ENCODE measurements at regions not wholly inside any gene's neighbourhood (a gene's known extent, or its start where the extent isn't known, plus 50 kb on each side); places are given as distances from the start of the nearest gene placed in this dataset.

GRCh38 chr2:139165041-139165440, 384.9 kb upstream of the NXPH2 start:
- TF ChIP-seq FOXP2 (optimal IDR thresholded peaks at IDR 0.05; ENCODE audit: control extremely low read depth, extremely low read length, insufficient read depth): no peak
- TF ChIP-seq POLR2AphosphoS5 (IDR thresholded peaks at IDR 0.05; ENCODE audit: borderline replicate concordance, low read depth, low read length): no peak
- no peak for TF ChIP-seq EZH2 (IDR thresholded peaks at IDR 0.05)
- no peaks in the 10 kb centered on the region for H3K9me3 ChIP-seq (ENCODE audit: low read depth, low read length)
- H3K4me3 ChIP-seq: no peak overlapping the region
- H3K27ac ChIP-seq: no peak overlapping the region
- no peak for DNase-seq (ENCODE audit: low read depth, low spot score)
- H3K9ac ChIP-seq (ENCODE audit: insufficient read length): no peak overlapping the region
- no peaks in the 10 kb centered on the region for H3K36me3 ChIP-seq (ENCODE audit: insufficient read depth, low read length)

GRCh38 chr2:139162957-139163356, 382.8 kb upstream of the NXPH2 start:
- no peak for DNase-seq (ENCODE audit: low read depth, low spot score)
- no peak overlapping the region for H3K4me3 ChIP-seq
- H3K27ac ChIP-seq: no peak overlapping the region
- no peak overlapping the region for H3K9ac ChIP-seq (ENCODE audit: insufficient read length)
- no peaks in the 10 kb centered on the region for H3K9me3 ChIP-seq (ENCODE audit: low read depth, low read length)
- H3K36me3 ChIP-seq (ENCODE audit: insufficient read depth, low read length): no peaks in the 10 kb centered on the region
- TF ChIP-seq POLR2AphosphoS5 (IDR thresholded peaks at IDR 0.05; ENCODE audit: borderline replicate concordance, low read depth, low read length) (no peak), FOXP2 (optimal IDR thresholded peaks at IDR 0.05; ENCODE audit: control extremely low read depth, extremely low read length, insufficient read depth) (no peak), EZH2 (IDR thresholded peaks at IDR 0.05) (no peak)

- TF ChIP-seq POLR2AphosphoS5 (IDR thresholded peaks at IDR 0.05; ENCODE audit: borderline replicate concordance, low read depth, low read length) (no peak), FOXP2 (optimal IDR thresholded peaks at IDR 0.05; ENCODE audit: control extremely low read depth, extremely low read length, insufficient read depth) (no peak), EZH2 (IDR thresholded peaks at IDR 0.05) (no peak)
- Histone ChIP-seq H3K36me3 (ENCODE audit: insufficient read depth, low read length) (no peaks in the 10 kb centered on the region), H3K4me3 (no peak overlapping the region), H3K9me3 (ENCODE audit: low read depth, low read length) (no peaks in the 10 kb centered on the region), H3K9ac (ENCODE audit: insufficient read length) (no peak overlapping the region), H3K27ac (no peak overlapping the region)
- DNase-seq (ENCODE audit: low read depth, low spot score): no peak
Observed at GRCh38 chr2:139162456-139162855, 382.3 kb upstream of the NXPH2 start.

- H3K9me3 ChIP-seq (ENCODE audit: low read depth, low read length): no peaks in the 10 kb centered on the region
- no peak for DNase-seq (ENCODE audit: low read depth, low spot score)
- TF ChIP-seq FOXP2 (optimal IDR thresholded peaks at IDR 0.05; ENCODE audit: control extremely low read depth, extremely low read length, insufficient read depth): no peak
- TF ChIP-seq POLR2AphosphoS5 (IDR thresholded peaks at IDR 0.05; ENCODE audit: borderline replicate concordance, low read depth, low read length): no peak
- TF ChIP-seq EZH2 (IDR thresholded peaks at IDR 0.05): no peak
- H3K4me3 ChIP-seq: no peak overlapping the region
- no peak overlapping the region for H3K9ac ChIP-seq (ENCODE audit: insufficient read length)
- no peaks in the 10 kb centered on the region for H3K36me3 ChIP-seq (ENCODE audit: insufficient read depth, low read length)
- H3K27ac ChIP-seq: no peak overlapping the region
Observed at GRCh38 chr2:139160836-139161235, 380.6 kb upstream of the NXPH2 start.

GRCh38 chr2:139159177-139159576, 379.0 kb upstream of the NXPH2 start:
- no peak overlapping the region for H3K27ac ChIP-seq
- H3K9me3 ChIP-seq (ENCODE audit: low read depth, low read length): no peaks in the 10 kb centered on the region
- TF ChIP-seq FOXP2 (optimal IDR thresholded peaks at IDR 0.05; ENCODE audit: control extremely low read depth, extremely low read length, insufficient read depth): no peak
- no peak for TF ChIP-seq POLR2AphosphoS5 (IDR thresholded peaks at IDR 0.05; ENCODE audit: borderline replicate concordance, low read depth, low read length)
- TF ChIP-seq EZH2 (IDR thresholded peaks at IDR 0.05): no peak
- H3K36me3 ChIP-seq (ENCODE audit: insufficient read depth, low read length): no peaks in the 10 kb centered on the region
- H3K4me3 ChIP-seq: no peak overlapping the region
- no peak overlapping the region for H3K9ac ChIP-seq (ENCODE audit: insufficient read length)
- DNase-seq (ENCODE audit: low read depth, low spot score): no peak

GRCh38 chr2:139156730-139157129, 376.5 kb upstream of the NXPH2 start:
- no peaks in the 10 kb centered on the region for H3K9me3 ChIP-seq (ENCODE audit: low read depth, low read length)
- H3K9ac ChIP-seq (ENCODE audit: insufficient read length): no peak overlapping the region
- no peak overlapping the region for H3K4me3 ChIP-seq
- H3K36me3 ChIP-seq (ENCODE audit: insufficient read depth, low read length): no peaks in the 10 kb centered on the region
- no peak for DNase-seq (ENCODE audit: low read depth, low spot score)
- no peak overlapping the region for H3K27ac ChIP-seq
- TF ChIP-seq FOXP2 (optimal IDR thresholded peaks at IDR 0.05; ENCODE audit: control extremely low read depth, extremely low read length, insufficient read depth): no peak
- TF ChIP-seq EZH2 (IDR thresholded peaks at IDR 0.05): no peak
- TF ChIP-seq POLR2AphosphoS5 (IDR thresholded peaks at IDR 0.05; ENCODE audit: borderline replicate concordance, low read depth, low read length): no peak

- Histone ChIP-seq H3K36me3 (ENCODE audit: insufficient read depth, low read length) (no peaks in the 10 kb centered on the region), H3K4me3 (no peak overlapping the region), H3K9me3 (ENCODE audit: low read depth, low read length) (no peaks in the 10 kb centered on the region), H3K9ac (ENCODE audit: insufficient read length) (no peak overlapping the region), H3K27ac (no peak overlapping the region)
- DNase-seq (ENCODE audit: low read depth, low spot score): no peak
- no peak for TF ChIP-seq POLR2AphosphoS5 (IDR thresholded peaks at IDR 0.05; ENCODE audit: borderline replicate concordance, low read depth, low read length)
- TF ChIP-seq EZH2 (IDR thresholded peaks at IDR 0.05): no peak
- no peak for TF ChIP-seq FOXP2 (optimal IDR thresholded peaks at IDR 0.05; ENCODE audit: control extremely low read depth, extremely low read length, insufficient read depth)
Observed at GRCh38 chr2:139155991-139156390, 375.8 kb upstream of the NXPH2 start.

GRCh38 chr2:139142252-139142880, 362.2 kb upstream of the NXPH2 start:
- Histone ChIP-seq H3K4me3 (no peak overlapping the region), H3K27ac (no peak overlapping the region), H3K9ac (ENCODE audit: insufficient read length) (no peak overlapping the region), H3K9me3 (ENCODE audit: low read depth, low read length) (no peaks in the 10 kb centered on the region), H3K36me3 (ENCODE audit: insufficient read depth, low read length) (no peaks in the 10 kb centered on the region)
- peak; percentile 61 for DNase-seq (ENCODE audit: low read depth, low spot score)
- TF ChIP-seq FOXP2 (optimal IDR thresholded peaks at IDR 0.05; ENCODE audit: control extremely low read depth, extremely low read length, insufficient read depth) (no peak), POLR2AphosphoS5 (IDR thresholded peaks at IDR 0.05; ENCODE audit: borderline replicate concordance, low read depth, low read length) (no peak), EZH2 (IDR thresholded peaks at IDR 0.05) (no peak)

GRCh38 chr2:139124271-139124670, 344.1 kb upstream of the NXPH2 start:
- peak overlapping the region; percentile 42 for H3K4me3 ChIP-seq
- peak; percentile 74 for DNase-seq (ENCODE audit: low read depth, low spot score)

More at GRCh38 chr2:139124271-139124670, 344.1 kb upstream of the NXPH2 start:
- H3K9me3 ChIP-seq (ENCODE audit: low read depth, low read length): no peaks in the 10 kb centered on the region
- no peak overlapping the region for H3K9ac ChIP-seq (ENCODE audit: insufficient read length)
- H3K36me3 ChIP-seq (ENCODE audit: insufficient read depth, low read length): no peaks in the 10 kb centered on the region
- H3K27ac ChIP-seq: peak overlapping the region; percentile 82
- TF ChIP-seq EZH2 (IDR thresholded peaks at IDR 0.05): no peak
- TF ChIP-seq POLR2AphosphoS5 (IDR thresholded peaks at IDR 0.05; ENCODE audit: borderline replicate concordance, low read depth, low read length): no peak
- TF ChIP-seq FOXP2 (optimal IDR thresholded peaks at IDR 0.05; ENCODE audit: control extremely low read depth, extremely low read length, insufficient read depth): no peak
